CD4-positive, alpha-beta T cell treated with Interleukin-4 for 4 hours (primary cell): ENCODE measurements at regions not wholly inside any gene's neighbourhood (a gene's known extent, or its start where the extent isn't known, plus 50 kb on each side); places are given as distances from the start of the nearest gene placed in this dataset.

Source experiments
- DNase-seq: peaks from one replicate; pipeline ENCODE4 v3.0.0-alpha.2; 2020

DNA sequence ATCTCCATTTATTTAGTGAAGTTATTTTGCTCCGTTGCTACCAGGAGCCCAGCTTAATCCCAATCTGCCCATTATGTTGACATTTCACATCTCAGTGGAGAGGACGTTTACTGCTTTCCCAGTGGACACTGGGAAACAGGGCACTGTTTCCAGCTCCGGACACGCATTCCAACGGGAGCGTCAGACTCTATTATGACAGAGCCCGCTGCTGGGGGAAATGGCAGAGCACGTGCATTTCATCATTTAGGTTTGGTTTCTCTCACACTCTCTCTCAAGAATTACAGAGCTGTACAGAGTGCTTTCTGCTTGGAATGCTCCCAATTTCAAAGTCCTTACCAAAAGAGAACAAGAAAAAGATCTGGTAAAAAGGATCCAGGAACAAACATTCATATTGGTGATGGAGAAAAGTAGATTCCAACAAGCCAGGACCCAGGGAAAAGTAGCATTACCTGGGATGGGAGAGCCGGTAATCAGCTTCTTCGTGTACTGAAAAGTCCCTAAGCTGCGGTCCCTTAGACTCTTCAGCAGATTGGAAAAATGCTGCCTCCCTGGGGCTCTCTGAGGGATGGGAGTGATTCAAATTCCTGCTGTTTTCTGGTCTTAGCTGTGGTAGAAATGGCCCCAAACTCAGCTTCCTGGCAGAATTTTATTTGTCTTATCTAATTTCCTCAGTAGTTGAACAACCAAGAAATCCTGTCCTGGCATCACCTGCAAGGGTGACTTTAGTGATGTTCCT is 136.0 kb upstream of the THBS1 start:
- no peak for DNase-seq

DNA sequence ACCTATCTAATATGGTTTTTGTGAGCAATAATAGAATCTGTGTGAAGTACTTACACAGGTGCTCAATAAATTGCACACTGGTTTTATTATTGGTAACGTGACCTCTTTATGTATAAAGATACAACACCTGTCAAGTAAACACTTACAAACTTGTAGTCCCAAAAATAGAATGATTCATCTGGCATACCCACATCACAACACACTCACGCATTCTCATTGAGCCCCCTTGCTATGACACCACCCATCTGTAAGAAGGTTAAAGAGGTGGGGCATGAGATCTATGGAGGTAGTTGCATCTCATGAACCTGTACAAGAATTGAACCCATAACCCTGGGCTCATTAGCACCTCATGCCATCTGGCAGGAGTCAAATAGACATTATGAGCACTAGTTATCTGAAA is 134.9 kb upstream of the THBS1 start:
- DNase-seq = no peak

DNA sequence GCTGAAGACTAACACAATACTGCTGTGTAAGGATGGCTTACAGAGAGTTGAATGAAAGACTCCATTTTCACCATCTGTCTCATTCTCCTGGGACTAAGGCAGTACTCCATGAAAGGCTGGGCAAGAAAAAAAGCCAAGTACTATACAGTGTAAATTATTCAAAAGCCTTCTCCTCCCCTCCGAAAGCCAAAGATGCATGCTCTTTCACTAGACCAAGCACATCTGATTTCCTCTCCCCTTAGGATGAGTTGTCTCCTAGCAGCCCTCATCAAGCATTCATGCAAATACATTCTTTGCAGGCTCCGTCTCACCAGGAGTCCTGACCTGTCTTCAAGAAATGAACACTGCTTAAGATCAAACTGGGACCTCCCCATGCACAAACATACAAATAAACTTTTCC is 133.5 kb upstream of the THBS1 start:
- no peak for DNase-seq

DNA sequence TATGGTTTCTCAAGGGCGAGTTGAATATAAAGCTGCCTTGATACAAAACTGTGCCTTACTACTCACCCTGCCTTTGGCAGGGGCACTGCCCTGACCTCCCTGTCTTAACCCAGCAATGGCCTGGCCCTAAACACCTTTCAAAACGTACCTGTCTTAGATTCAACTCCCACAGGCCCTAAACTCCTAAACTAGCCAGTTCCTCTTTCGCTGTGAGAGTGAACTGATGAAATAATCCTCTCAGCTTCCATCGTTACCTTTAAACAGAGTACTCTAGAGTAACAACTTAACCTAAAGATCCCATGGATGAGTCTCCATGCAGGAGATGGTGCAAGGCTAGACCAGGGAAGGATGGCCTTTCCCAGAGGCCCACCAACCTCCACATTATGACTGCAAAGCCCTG is 133.0 kb upstream of the THBS1 start:
- DNase-seq = no peak

DNA sequence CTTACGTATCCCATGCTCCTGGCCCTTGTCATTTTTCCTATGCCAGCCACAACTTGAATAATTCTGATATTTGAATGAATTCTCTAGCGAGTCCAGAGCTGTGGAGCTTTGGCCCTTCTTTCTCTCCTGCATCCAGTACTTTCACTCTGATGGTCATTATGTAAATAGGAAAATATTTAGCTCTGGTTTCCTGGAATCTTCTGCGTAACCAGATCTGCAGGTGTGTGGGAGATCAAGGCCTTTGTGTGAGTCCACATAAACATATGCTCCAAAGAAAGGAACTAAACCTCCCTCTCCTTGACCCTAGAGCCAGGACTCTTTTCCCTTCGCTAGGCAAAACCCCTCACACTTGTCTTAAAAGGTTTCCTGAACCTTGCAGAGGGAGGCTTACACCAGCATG is 132.5 kb upstream of the THBS1 start:
- no peak for DNase-seq

DNA sequence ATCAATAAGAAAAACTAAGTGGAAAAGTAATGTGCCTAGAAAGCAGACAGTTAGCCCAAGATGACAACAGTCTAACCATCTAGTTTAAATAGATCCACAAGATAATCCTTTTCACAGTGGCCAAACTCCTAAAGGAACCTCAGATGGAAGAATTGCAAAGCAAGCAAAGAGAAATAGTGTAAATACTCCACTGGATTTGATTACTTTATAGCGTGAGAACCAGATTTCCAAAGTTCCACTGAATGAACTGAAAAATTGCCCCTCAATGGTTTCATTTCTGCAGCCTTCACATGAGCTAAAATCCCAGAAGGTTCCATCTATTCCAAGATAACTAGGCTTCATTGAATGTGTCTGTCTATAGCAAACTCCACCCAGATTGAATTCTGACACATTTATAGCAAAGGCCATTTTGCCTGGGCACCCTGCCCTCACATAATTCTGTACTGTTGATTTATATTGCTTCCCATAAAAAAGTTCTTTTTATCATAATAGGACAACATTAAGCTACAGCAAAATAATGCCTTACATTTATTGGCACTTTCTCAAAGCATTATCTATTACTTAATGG is 129.7 kb upstream of the THBS1 start:
- DNase-seq = no peak

DNA sequence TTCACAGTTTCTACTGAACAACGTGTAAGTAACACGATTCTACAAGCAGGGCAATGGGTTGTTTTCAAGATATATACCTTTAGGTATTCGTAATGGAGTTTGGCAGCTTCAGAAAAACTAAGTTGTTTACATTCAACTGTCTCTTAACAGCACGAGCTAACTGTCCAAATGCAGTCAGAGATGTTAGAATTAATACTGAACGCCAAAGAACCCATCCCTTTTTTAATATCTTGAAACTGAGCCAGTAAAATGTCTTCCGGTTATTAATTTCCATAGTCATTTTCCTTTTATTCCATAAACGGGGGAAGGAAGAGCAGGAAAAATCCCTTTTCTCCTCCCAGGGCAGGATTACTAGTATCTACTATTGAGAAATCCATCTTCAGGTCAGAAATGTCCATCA is 129.0 kb upstream of the THBS1 start:
- no peak for DNase-seq

DNA sequence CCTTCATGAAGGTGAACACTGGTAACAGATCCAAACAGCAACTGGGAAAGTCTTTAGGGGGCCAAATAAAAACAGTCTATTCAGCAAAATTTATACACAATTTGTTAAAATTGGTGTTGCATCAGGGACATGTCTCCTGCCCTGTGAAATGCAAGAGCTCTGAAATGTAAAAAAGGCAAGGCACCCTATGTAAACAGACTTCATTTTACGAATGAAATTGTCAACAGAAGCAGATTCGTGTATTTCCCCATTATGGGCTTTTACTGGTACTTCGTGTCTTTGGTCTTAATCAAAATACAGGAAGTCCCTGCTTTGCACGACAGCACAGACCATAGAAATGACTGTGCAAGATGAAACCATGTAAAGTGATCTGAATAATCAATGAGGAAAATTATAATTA is 127.3 kb upstream of the THBS1 start:
- peak; percentile 15 for DNase-seq

DNA sequence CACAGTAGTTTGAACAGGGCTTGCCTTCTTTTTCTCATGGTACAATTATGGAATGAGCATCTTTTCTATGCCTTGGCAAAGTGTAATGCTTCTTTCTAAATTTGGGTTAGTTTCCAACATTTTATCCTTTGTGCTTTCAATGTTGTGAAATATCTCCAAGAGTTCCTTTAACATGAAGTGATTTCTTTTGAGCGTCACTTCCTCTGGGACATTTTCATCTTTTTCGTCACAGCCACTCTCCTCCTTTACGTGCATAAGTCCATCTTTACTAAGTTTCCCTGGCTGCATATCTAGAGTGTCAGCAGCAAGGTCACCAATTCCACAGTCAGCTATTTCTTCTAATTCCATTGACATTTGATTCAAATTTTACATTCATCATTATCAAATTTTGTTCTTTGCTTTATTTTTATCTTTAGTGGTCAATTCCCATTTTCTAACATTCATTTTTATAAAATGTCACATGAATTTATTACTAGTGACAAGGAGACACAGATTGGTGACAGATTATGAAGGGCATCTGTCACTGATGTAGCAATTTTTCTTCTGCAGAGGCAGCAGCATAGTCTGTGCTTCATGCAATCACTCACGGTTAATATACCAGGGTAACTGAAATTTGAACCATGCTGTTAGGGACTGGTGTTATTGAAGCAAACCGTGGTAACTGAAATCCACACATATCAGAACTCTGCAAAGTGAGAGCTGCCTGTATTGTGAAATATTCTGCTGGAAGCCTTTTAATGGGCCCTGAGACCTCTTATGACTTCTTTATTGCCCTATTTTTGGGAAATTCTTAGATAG is 126.5 kb upstream of the THBS1 start:
- no peak for DNase-seq

DNA sequence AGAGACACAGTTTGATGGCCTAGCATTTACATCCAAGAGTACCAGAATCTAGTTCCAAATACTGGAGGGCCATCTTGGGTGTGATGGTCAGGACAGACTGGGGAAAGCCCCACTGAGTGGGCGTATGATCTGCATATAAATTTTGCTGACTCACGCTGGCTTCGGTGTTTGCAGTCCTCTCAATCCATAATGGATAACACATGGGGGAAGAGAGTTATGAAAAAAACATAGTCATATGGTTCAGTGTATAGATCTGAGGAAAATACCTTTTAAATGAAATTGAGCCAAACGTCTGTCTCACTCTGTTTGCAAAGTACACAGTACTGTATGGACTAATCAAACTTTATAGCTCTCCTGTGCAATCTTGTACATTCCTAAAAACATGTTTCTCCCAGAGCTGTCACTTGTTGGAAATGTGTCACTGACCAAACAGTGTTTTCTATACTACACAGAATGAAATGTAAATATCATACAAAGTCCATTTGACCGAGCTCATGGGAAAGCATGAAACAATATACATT is 125.3 kb upstream of the THBS1 start:
- no peak for DNase-seq

DNA sequence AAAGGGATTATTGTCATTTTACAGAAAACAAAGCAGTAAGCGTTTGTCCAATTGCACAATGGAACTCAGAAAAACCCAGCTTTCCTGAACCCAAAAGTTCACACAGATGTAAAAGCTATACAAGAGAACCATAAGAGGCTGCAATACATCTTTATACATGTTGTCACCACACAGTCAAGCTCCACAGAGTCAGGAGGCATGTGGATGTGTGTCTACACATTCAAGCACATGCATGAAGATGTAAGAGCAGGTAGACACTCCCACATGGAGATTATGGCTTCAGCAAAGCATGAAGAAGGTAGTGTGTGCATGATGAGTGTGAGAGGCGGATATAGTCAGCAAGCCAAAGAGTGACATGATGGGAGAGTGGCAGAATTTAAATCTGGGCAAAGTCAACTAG is 124.7 kb upstream of the THBS1 start:
- no peak for DNase-seq

DNA sequence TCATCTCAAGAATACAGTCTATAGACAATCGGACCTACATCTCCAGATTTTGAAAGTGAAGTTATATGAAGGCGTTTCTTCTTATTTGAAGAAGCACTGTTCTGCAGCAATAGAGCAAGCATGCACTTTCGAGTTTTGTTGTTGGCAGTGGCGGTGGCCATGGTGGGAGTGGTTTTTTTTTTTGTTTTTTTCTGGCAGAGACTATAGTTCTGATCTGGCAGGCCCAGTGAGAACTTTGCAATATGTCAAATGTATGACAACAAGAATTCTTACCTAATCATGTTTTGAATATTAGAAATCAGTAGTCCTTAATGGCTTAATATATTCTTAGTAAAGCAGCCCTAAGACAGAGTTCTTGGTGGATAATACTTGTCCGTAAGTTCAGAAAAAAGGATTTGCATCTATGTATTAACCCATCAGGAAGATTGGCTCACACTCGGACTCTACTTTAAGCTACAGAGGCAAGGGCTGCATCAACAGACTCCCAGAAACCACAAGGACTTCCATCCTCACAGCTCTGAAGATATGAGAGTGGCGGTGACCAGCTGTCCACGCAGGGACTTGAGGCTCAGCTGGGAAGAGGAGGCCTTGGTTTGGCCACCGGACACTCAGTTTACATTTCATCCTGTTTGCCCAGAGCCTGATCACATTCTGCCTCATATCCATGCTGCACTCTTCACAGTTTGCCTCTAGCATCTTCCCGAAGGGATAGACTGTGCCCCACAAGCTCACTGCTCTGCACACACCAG is 124.1 kb upstream of the THBS1 start:
- DNase-seq = no peak

DNA sequence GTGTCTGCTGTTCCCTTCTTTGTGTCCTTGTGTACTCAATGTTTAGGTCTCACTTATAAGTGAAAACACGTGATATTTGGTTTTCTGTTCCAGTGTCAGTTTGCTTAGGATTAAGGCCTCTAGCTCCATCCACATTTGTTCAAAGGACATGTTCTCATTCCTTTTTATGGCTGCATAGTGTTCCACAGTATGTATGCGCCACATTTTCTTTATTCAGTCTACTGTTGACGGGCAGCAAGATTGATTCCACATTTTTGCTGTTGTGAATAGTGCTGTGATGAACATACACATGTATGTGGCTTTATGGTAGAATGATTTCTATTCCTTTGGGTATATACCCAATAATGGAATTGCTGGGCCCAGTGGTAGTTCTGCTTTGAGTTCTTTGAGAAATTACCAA is 122.7 kb upstream of the THBS1 start:
- DNase-seq = no peak

DNA sequence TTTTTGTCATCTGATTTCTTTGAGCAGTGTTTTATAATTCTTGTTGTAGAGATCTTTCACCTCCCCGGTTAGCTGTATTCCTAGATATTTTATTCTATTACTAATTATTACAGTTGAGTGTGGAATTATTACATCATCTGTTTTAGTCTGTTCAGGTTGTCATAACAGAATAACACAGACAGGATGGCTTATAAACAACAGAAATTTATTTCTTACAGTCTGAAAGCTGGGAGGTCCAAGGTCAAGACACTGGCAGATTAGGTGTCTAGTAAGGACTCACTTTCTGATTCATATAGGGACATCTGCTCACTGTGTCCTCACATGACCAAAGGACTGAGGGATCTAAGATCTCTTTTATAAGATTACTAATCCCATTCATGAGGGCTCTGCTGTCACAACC is 121.3 kb upstream of the THBS1 start:
- no peak for DNase-seq

DNA sequence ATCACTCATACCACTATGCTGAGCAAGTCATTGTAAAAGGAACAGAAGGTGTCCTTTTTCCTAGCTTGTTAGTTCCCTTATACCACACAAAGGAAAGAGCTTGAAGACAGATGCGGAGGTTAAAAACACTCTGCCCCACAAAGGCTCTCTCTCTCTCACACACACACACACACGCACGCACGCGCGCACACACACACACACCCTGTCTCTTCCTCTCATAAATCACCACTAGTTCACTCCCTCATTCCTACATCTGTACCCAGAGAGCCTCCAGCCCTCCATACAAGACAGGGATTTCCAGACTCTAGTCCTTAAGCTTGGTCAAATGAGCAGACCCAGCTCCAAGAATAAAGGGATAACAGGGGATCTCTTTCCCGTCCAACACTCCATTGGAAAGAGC is 120.1 kb upstream of the THBS1 start:
- no peak for DNase-seq

DNA sequence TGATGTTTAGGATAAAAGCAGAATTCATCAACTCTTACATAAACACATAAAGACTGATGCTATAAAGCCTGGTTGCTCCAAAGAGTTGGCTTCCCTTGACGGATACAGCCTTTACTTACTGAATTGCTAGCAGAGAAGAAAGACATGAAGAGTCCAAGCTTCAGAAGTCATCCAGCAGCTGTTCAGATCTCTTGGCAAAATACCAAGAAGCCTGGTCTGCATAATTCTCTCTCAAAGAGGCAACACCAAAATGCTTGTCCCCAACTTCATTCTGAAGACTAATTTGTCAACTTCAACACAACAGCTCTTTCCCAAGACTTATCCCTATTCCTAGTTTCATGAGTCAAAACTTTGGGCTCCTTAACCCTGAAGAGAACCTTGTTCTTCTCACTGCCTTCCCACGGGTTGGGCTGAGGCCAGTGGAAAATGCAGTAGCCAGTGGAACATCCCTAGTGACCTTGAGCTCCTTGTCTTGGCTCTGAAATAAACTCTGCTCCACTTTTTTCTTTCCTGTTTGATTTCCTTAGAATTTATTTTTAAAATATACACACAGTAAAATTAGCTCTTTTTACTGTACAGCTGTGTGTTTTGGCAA is 119.2 kb upstream of the THBS1 start:
- DNase-seq = no peak

DNA sequence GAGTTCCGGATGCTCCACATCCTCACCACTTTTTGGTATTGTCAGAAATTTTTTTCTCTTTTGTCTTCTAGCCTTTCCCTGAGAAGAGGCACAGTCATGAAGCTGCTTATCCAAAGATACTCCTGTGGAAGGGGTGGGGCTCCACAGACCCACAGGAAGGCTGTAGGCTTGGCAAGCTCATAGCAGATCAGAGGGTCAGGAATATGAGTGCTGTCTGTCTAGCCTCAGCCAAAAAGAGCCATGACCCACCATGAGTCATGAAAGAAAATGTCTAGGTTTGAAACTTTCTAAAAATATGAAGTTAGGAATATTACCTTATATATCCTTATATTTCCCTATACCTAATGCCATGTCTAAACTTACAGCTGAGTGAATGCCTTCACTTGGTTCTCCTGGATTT is 118.2 kb upstream of the THBS1 start:
- DNase-seq = no peak

DNA sequence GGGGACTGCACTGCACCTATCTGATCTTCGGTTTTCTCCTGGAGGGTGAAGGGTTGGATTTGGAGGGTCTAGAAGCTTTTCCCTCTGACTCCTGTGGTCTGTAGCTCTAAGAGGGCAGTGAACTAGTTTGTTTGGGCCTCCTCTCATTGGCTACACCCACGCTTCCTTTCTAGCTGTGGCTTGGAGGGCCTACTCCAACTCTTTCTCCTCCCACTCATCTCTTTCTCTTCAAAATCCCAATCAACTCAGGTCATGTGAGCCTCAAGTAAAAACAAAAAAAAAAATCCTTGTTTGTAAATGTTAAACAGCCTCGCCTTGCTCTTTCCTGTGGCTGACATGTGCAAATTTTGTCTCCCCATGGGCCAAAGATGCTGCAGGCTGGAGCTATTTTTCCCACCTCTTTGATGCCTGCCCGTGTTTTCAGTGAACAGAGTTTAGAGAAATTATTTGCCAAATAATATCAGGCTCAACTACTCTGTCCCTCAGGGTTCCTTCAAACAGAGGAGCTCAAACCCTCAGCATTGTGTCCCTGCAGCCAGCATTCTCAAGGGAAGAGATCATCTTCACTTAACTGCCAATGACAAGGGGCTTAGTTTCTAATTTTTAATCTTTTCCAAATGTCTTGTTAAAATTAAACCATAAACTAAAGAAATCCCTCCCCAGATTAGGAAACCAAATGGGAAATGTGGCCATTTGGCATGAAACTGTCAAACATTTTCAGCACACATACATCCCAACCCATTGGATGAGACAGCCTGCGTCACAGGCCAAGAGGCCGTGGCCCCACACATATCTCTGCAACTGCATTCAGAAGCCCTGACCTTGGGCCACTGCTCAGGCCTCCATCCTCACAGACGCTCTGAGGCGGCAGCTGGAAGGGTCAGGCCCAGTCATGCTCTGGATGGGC is 114.8 kb upstream of the THBS1 start:
- DNase-seq = no peak

DNA sequence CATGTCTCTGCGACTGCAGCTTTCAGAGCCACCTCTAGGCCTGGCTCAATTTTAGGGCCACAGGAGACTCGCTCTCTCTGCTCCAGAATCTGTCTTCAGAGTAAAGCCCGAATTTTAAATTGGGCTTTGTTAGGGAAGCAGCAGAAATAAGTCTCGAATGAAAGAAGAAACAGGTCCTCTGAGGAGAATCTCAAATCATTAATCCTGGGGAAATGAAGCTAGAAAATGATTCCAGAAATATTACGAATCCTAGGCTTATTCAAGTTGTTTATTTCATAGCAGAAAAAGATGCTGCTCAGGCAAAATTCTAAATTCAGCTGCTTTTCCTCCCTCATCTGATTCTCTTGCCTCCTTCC is 114.2 kb upstream of the THBS1 start:
- no peak for DNase-seq

DNA sequence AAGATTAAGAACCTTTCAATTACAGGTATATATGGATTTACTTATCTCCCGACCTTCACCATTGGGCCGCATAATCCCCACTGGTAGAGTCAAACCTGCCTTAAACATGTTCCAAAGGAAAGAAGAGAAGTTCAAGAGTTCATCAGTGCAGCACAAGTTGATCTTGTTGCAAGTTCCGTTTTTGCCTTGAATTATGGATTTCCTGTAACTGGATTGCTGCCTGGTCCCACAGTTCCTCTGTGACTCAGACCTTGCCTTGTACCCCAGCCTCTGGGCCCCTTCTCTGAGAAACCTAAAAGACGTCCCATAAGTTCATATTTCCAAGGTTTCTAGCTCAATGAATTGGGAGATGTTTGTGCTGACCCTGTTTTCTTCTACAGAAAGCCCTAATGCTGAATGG is 112.5 kb upstream of the THBS1 start:
- DNase-seq = no peak

DNA sequence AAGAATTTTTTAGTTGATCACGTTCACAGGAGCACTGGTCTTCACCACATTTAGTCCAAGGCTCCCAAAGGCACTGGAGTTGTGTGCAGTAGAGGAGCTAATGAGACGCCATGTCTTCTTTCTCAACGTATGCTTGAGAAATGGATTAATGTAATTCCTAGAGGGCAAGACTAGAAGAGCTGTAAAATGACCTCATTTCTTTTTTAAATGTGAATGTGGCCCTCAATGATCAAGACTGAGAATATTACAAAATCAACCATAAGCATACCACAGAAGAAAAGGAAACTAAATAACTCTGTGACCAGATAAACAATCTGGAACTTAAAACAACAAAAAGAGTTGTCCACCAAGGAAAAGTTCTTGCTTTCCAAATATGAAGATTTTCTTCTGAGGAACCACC is 112.1 kb upstream of the THBS1 start:
- no peak for DNase-seq
